Gastrocnemius medialis (tissue), 4 donors: ENCODE measurements at regions not wholly inside any gene's neighbourhood (a gene's known extent, or its start where the extent isn't known, plus 50 kb on each side); places are given as distances from the start of the nearest gene placed in this dataset.

Source experiments
- ATAC-seq, 2 donors: fragments of 150-250 bp; one replicate each; pipeline ENCODE4 v1.9.1; 2016
- DNase-seq, 2 donors: peaks; one replicate each; pipeline ENCODE4 v3.0.0-alpha.2; 2019
- H3K27ac ChIP-seq, 4 donors: fragments of 200-600 bp; sonication (generic); 1 replicate in 1 of 4; 2 replicates in 3 of 4; pipeline ENCODE4 v1.5.1; 2016 to 2018; ENCODE audit warnings: mild to moderate bottlenecking in 2 of 4, moderate library complexity in 1 of 4
- H3K27me3 ChIP-seq, 3 donors: fragments of 200-600 bp; sonication (generic) in 2 of 3; 1 replicate in 1 of 3; 2 replicates in 2 of 3; pipeline versions ENCODE4 v1.5.1 to v1.6.0; 2016 to 2019; ENCODE audit warnings: mild to moderate bottlenecking in 1 of 3, moderate library complexity in 1 of 3
- H3K36me3 ChIP-seq, 2 donors: fragments of 200-600 bp; sonication (generic) in 1 of 2; one replicate each; pipeline ENCODE4 v1.5.1; 2017 to 2018
- H3K4me1 ChIP-seq, 2 donors: fragments of 200-600 bp; sonication (generic) in 1 of 2; one replicate each; pipeline ENCODE4 v1.5.1; 2016 to 2017; ENCODE audit warnings: mild to moderate bottlenecking in 2 of 2
- H3K4me3 ChIP-seq, 4 donors: fragments of 200-600 bp; sonication (generic) in 3 of 4; 1 replicate in 1 of 4; 2 replicates in 3 of 4; pipeline ENCODE4 v1.5.1; 2016 to 2019; ENCODE audit warnings: mild to moderate bottlenecking in 2 of 4
- H3K9me3 ChIP-seq, 3 donors: fragments of 200-600 bp; sonication (generic) in 2 of 3; 1 replicate in 1 of 3; 2 replicates in 2 of 3; pipeline ENCODE4 v1.5.1; 2016 to 2019
- CTCF ChIP-seq, 5 experiments: fragments of 450-650 bp in 3 of 5; fragments of 200-600 bp in 2 of 5; sonication (generic) in 2 of 5; IDR thresholded peaks in 4 of 5; conservative IDR thresholded peaks in 1 of 5; 1 replicate in 4 of 5; 2 replicates in 1 of 5; pipeline ENCODE4 v1.5.1; 2016 to 2019; ENCODE audit warnings: antibody characterized with exemption in 5 of 5, mild to moderate bottlenecking in 3 of 5, moderate library complexity in 3 of 5
- POLR2A ChIP-seq, 2 donors: fragments of 450-650 bp; IDR thresholded peaks; one replicate each; pipeline ENCODE4 v1.6.1; 2017; ENCODE audit warnings: antibody characterized with exemption in 2 of 2, mild to moderate bottlenecking in 2 of 2, moderate library complexity in 2 of 2
- in situ Hi-C, 4 donors: fragments of 200-750 bp; cut with MboI; loops; one replicate each; pipeline versions ENCODE4 v1.15.0 to v1.8.0; 2017; ENCODE audit warnings: low sequenced_read_pairs in 4 of 4
- intact Hi-C: fragments of 100-400 bp; cut with DNase I; formaldehyde crosslinking; loops from one replicate; pipeline ENCODE4 v1.15.1; 2023; ENCODE audit warnings: low total_unique reads

DNA sequence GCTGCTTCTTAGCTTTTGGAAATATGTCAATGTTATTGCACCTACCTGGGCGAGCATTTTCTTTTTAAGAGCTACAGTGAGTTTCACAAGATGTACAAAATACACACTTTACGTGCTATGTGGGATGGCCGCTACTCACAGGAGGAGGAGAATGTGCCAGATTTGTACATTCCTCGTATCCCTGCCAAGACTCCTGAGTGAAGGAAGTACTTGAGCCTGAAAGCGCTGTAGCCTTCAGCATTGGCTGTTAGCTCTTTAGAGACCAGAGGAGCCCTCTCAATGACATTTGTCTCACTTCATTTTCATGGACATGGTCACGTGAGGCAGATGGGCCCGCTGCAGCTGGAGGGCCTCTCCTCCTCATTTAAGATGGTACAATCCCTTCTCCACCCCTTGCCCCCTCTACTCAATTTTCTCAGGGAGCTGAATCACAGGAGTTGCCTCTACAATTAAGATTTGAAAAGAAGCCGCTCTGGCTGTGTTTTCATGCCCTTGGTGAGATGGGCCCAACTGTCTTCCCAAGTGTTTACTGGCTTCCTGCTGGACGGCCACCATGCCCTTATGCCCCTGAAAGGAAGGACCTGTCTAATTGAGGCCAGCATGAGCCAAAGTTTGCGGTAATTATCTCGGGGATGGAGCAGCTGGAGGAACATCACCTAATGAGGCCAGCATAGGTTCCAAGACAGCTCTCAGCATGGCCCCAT is 442.6 kb downstream of the PRDM2 start:
- ATAC-seq (no peak), DNase-seq (no peak)
- Histone ChIP-seq H3K9me3 (no peaks in the 10 kb centered on the region), H3K27me3 (peaks cover 0 to 12% (median 0%) of the 10 kb centered on the region in 3 donors), H3K27ac (no peak overlapping the region), H3K4me1 (no peaks in the 10 kb centered on the region), H3K4me3 (no peak overlapping the region), H3K36me3 (no peaks in the 10 kb centered on the region)
- intact Hi-C loops: no loop called here
- TF ChIP-seq POLR2A (IDR thresholded peaks at IDR 0.05): no peak
- no peak for TF ChIP-seq CTCF (IDR thresholded peaks at IDR 0.05 in 4 of 5, conservative IDR thresholded peaks at IDR 0.05 in 1 of 5)
- in situ Hi-C loops: no loop called here

DNA sequence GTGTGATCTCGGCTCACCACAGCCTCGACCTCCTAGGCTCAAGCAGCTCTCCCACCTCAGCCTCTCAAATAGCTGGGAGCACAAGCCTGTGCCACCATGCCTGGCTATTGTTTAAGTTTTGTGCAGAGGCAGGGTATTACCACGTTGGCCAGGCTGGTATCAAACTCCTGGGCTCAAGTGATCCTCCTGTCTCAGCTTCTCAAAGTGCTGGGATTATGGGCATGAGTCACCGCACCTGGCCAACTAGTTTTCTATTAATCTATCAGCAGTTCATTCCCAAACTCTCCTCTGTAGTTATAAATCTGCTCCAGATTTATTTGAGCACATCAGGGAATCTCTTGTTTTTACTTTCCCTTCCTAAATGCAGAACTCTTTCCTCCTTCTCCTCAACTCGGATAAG is 443.8 kb downstream of the PRDM2 start:
- Histone ChIP-seq H3K27ac (no peak overlapping the region), H3K4me3 (no peak overlapping the region), H3K9me3 (no peaks in the 10 kb centered on the region), H3K36me3 (no peaks in the 10 kb centered on the region), H3K27me3 (peaks cover 0 to 12% (median 0%) of the 10 kb centered on the region in 3 donors), H3K4me1 (no peaks in the 10 kb centered on the region)
- TF ChIP-seq POLR2A (IDR thresholded peaks at IDR 0.05) (no peak), CTCF (IDR thresholded peaks at IDR 0.05 in 4 of 5, conservative IDR thresholded peaks at IDR 0.05 in 1 of 5) (no peak)
- no peak for DNase-seq
- ATAC-seq: no peak
- in situ Hi-C loops (no loop called here), intact Hi-C loops (no loop called here)

- TF ChIP-seq CTCF (IDR thresholded peaks at IDR 0.05 in 4 of 5, conservative IDR thresholded peaks at IDR 0.05 in 1 of 5): no peak
- no peak for TF ChIP-seq POLR2A (IDR thresholded peaks at IDR 0.05)
- in situ Hi-C loops (no loop called here), intact Hi-C loops (no loop called here)
- ATAC-seq: no peak
- Histone ChIP-seq H3K4me1 (no peaks in the 10 kb centered on the region), H3K27me3 (peaks cover 0 to 6% (median 0%) of the 10 kb centered on the region in 3 donors), H3K27ac (no peak overlapping the region), H3K9me3 (no peaks in the 10 kb centered on the region), H3K36me3 (no peaks in the 10 kb centered on the region), H3K4me3 (no peak overlapping the region)
- DNase-seq: no peak
These were observed 448.5 kb downstream of the PRDM2 start for GRCh38 chr1:14148526-14148925.

DNA sequence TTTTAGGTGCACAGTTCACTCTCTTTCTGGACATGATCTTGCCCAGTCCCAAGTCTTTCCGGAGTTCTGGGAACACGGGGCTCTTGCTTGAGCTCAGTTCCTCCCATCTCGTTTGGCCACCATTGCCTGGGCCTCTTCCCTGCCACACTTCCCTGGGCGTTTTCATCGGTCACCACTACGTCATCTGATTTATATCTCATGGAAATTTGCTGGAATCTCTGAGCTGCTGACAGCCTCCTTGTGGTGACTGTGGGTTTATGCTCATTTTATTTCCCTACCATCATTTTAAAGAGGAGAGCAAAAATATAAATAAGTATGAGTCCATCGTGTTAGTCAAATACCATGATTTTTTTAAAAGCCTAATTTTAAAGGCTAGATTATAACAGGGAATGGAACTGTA is 449.1 kb upstream of the KAZN start:
- no peaks in the 10 kb centered on the region for H3K9me3 ChIP-seq
- intact Hi-C loops (no loop called here), in situ Hi-C loops (no loop called here)
- H3K27me3 ChIP-seq: no peaks in the 10 kb centered on the region
- no peak overlapping the region for H3K27ac ChIP-seq
- no peak overlapping the region for H3K4me3 ChIP-seq
- no peaks in the 10 kb centered on the region for H3K36me3 ChIP-seq
- H3K4me1 ChIP-seq: no peaks in the 10 kb centered on the region
- no peak for TF ChIP-seq CTCF (IDR thresholded peaks at IDR 0.05 in 4 of 5, conservative IDR thresholded peaks at IDR 0.05 in 1 of 5)
- no peak for TF ChIP-seq POLR2A (IDR thresholded peaks at IDR 0.05)
- ATAC-seq: no peak
- no peak for DNase-seq

- intact Hi-C loops: no loop called here
- no peaks in the 10 kb centered on the region for H3K27me3 ChIP-seq
- TF ChIP-seq CTCF (IDR thresholded peaks at IDR 0.05 in 4 of 5, conservative IDR thresholded peaks at IDR 0.05 in 1 of 5) (no peak), POLR2A (IDR thresholded peaks at IDR 0.05) (no peak)
- H3K4me1 ChIP-seq: no peaks in the 10 kb centered on the region
- ATAC-seq (no peak), DNase-seq (no peak)
- H3K9me3 ChIP-seq: no peaks in the 10 kb centered on the region
- H3K36me3 ChIP-seq: no peaks in the 10 kb centered on the region
- in situ Hi-C loops: no loop called here
- H3K4me3 ChIP-seq: peak overlapping the region in 1 of 4 donors; percentile 1
- H3K27ac ChIP-seq: no peak overlapping the region
These were observed 441.9 kb upstream of the KAZN start for GRCh38 chr1:14156543-14156942.
